A549 (cell line): ENCODE measurements at regions not wholly inside any gene's neighbourhood (a gene's known extent, or its start where the extent isn't known, plus 50 kb on each side); places are given as distances from the start of the nearest gene placed in this dataset.

Experiments
- ATAC-seq, 2 experiments: fragments of 200-7000 bp in 1 of 2; fragments of >200 bp in 1 of 2; cut with Nextera tagmentation in 1 of 2; cut with Tn5 transposase in 1 of 2; 3 replicates each; pipeline versions ENCODE4 v1.8.0 to v1.9.1; 2018 to 2020; ENCODE audit warnings: mild to moderate bottlenecking in 1 of 2, moderate library complexity in 1 of 2
- CTCF ChIA-PET: fragments of 300-600 bp; sonication (Branson Sonifier 250); formaldehyde crosslinking; extraction: SDS; loops from one replicate; lab custom pipeline; 2021; ENCODE audit warnings: antibody characterized with exemption, inconsistent platforms; lab: Yijun Ruan, JAX
- POLR2A ChIA-PET: fragments of 350-600 bp; formaldehyde crosslinking; extraction: SDS; loops from one replicate; lab custom pipeline; 2021; ENCODE audit warnings: antibody characterized with exemption, inconsistent platforms; lab: Yijun Ruan, JAX
- DNase-seq, 2 experiments: peaks; one replicate each; pipeline versions ENCODE4 v3.0.0 to v3.0.0-alpha.2; 2011 to 2016; ENCODE audit warnings: low read depth in 1 of 2, low spot score in 1 of 2
- FAIRE-seq: peaks from 2 replicates; lab custom pipeline; 2011; peaks lifted over from hg19 to GRCh38; lab: Jason Lieb, UNC
- H3K27ac ChIP-seq, 2 experiments: fragments of >200 bp; sonication (Bioruptor Twin); formaldehyde crosslinking; 3 replicates each; pipeline ENCODE4 v1.5.1; 2016 to 2017
- H3K4me1 ChIP-seq: fragments of >200 bp; sonication (Bioruptor Twin); formaldehyde crosslinking; 3 replicates; pipeline ENCODE4 v1.6.1; 2016
- H3K4me2 ChIP-seq: fragments of >200 bp; sonication (Bioruptor Twin); formaldehyde crosslinking; 3 replicates; pipeline ENCODE4 v1.6.1; 2016
- H3K4me3 ChIP-seq: fragments of >200 bp; sonication (Bioruptor Twin); formaldehyde crosslinking; 3 replicates; pipeline ENCODE4 v1.5.1; 2016
- H3K9me3 ChIP-seq: fragments of >200 bp; sonication (Bioruptor Twin); formaldehyde crosslinking; 3 replicates; pipeline ENCODE4 v1.6.1; 2016
- BHLHE40 ChIP-seq: IDR thresholded peaks from 2 replicates; pipeline ENCODE4 v1.6.1; 2012; ENCODE audit warnings: low read depth, low read length, inconsistent platforms
- CBX8 ChIP-seq: fragments of 200-600 bp; sonication (generic); IDR thresholded peaks from 2 replicates; pipeline ENCODE4 v1.6.1; 2016
- CHD2 ChIP-seq: fragments of 150-350 bp; IDR thresholded peaks from 2 replicates; pipeline ENCODE4 v1.6.1; 2014; ENCODE audit warnings: low read length; ENCODE audit not compliant: partially characterized antibody
- EHMT2 ChIP-seq: fragments of 200-600 bp; sonication (generic); IDR thresholded peaks from 2 replicates; pipeline ENCODE4 v1.6.1; 2016; ENCODE audit warnings: antibody characterized with exemption, low read depth, mild to moderate bottlenecking, moderate library complexity
- FOSL2 ChIP-seq, 2 experiments: fragments of 450-650 bp in 1 of 2; fragments of >200 bp in 1 of 2; sonication (Bioruptor Twin) in 1 of 2; formaldehyde crosslinking; IDR thresholded peaks; 2 replicates each; pipeline versions ENCODE4 v1.5.0 to v1.6.1; 2016 to 2020; ENCODE audit warnings: mild to moderate bottlenecking in 1 of 2, moderate library complexity in 1 of 2
- HEYL ChIP-seq: fragments of 250-450 bp; sonication (Bioruptor Pico); IDR thresholded peaks from 2 replicates; pipeline ENCODE4 v1.8.0; 2021; ENCODE audit warnings: mild to moderate bottlenecking, moderate library complexity
- JUN ChIP-seq, 2 experiments: fragments of >200 bp; sonication (Bioruptor Twin); formaldehyde crosslinking; IDR thresholded peaks; 2 replicates in 1 of 2; 3 replicates in 1 of 2; pipeline ENCODE4 v1.6.1; 2016 to 2017
- JUNB ChIP-seq: fragments of >200 bp; sonication (Bioruptor Twin); formaldehyde crosslinking; IDR thresholded peaks from 2 replicates; pipeline ENCODE4 v1.6.1; 2016
- MYC ChIP-seq: IDR thresholded peaks from 2 replicates; pipeline ENCODE4 v1.6.1; 2012; ENCODE audit warnings: mild to moderate bottlenecking, inconsistent platforms, low read length, improper control_type of control experiment, borderline replicate concordance
- NPAS2 ChIP-seq: fragments of 250-450 bp; sonication (Bioruptor Pico); IDR thresholded peaks from 2 replicates; pipeline ENCODE4 v1.8.0; 2022; ENCODE audit warnings: mild to moderate bottlenecking, moderate library complexity, borderline replicate concordance
- PHF8 ChIP-seq: fragments of 200-600 bp; sonication (generic); IDR thresholded peaks from 2 replicates; pipeline ENCODE4 v1.6.1; 2016; ENCODE audit warnings: low read depth, mild to moderate bottlenecking, antibody characterized with exemption, moderate library complexity, borderline replicate concordance
- POLR2A ChIP-seq: IDR thresholded peaks from 2 replicates; pipeline ENCODE4 v1.6.1; 2012; ENCODE audit warnings: mild to moderate bottlenecking, low read length
- RAD21 ChIP-seq, 2 experiments: fragments of >200 bp in 1 of 2; sonication (Bioruptor Twin) in 1 of 2; formaldehyde crosslinking in 1 of 2; IDR thresholded peaks in 1 of 2; conservative IDR thresholded peaks in 1 of 2; 2 replicates in 1 of 2; 3 replicates in 1 of 2; pipeline ENCODE4 v1.6.1; 2012 to 2018; ENCODE audit warnings: inconsistent platforms in 1 of 2
- RNF2 ChIP-seq: fragments of 200-600 bp; sonication (generic); IDR thresholded peaks from 2 replicates; pipeline ENCODE4 v1.6.1; 2016; ENCODE audit warnings: low read depth, mild to moderate bottlenecking, antibody characterized with exemption, moderate library complexity, borderline replicate concordance
- SMC3 ChIP-seq: fragments of >200 bp; sonication (Bioruptor Twin); formaldehyde crosslinking; IDR thresholded peaks from 3 replicates; pipeline ENCODE4 v1.6.1; 2018; ENCODE audit warnings: inconsistent platforms
- WGBS: methylation state at CpG from one replicate; pipeline ENCODE4 v1.1.6; 2017; ENCODE audit errors: missing lambda C conversion rate; 5-methylcytosine and 5-hydroxymethylcytosine counted together
- TF ChIP-seq, protein P1 (sequence below): fragments of >200 bp; sonication (Bioruptor Twin); formaldehyde crosslinking; IDR thresholded peaks from 3 replicates; pipeline ENCODE4 v1.5.1; 2016
- TF ChIP-seq, protein P2 (sequence below): IDR thresholded peaks from 2 replicates; pipeline ENCODE4 v1.6.1; 2012; ENCODE audit warnings: low read depth, borderline replicate concordance
- TF ChIP-seq, protein P3 (sequence below): fragments of 200-600 bp; sonication (generic); IDR thresholded peaks from 2 replicates; pipeline ENCODE4 v1.6.1; 2016; ENCODE audit warnings: antibody characterized with exemption, mild to moderate bottlenecking, moderate library complexity
- TF ChIP-seq, protein P4 (sequence below): fragments of 150-350 bp; IDR thresholded peaks from 2 replicates; pipeline ENCODE4 v1.6.1; 2014; ENCODE audit warnings: low read depth, mild to moderate bottlenecking, low read length

DNA sequence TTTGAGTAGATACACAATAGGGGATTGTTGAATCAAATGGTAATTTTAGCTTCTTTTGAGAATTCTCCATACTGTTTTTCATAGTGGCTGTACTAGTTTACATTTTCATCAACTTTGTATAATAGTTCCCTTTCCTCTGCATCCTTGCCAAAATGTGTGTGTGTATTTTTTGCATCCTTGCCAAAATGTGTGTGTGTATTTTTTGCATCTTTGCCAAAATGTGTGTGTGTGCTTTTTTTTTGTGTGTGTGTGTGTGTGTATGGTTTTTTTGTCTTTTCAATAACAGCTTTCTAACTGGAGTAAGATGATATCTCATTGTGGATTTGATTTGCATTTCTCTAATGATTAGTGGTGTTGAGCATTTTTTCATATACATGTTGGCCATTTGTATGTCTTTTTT, 105.4 kb downstream of the ATP6V1G3 start:
- POLR2A ChIA-PET = no interaction called here
- TF ChIP-seq, protein P1, sequence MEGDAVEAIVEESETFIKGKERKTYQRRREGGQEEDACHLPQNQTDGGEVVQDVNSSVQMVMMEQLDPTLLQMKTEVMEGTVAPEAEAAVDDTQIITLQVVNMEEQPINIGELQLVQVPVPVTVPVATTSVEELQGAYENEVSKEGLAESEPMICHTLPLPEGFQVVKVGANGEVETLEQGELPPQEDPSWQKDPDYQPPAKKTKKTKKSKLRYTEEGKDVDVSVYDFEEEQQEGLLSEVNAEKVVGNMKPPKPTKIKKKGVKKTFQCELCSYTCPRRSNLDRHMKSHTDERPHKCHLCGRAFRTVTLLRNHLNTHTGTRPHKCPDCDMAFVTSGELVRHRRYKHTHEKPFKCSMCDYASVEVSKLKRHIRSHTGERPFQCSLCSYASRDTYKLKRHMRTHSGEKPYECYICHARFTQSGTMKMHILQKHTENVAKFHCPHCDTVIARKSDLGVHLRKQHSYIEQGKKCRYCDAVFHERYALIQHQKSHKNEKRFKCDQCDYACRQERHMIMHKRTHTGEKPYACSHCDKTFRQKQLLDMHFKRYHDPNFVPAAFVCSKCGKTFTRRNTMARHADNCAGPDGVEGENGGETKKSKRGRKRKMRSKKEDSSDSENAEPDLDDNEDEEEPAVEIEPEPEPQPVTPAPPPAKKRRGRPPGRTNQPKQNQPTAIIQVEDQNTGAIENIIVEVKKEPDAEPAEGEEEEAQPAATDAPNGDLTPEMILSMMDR = no peak
- TF ChIP-seq EHMT2 (no peak), JUN (IDR thresholded peaks at IDR 0.05) (no peak), PHF8 (no peak), JUNB (no peak), RNF2 (no peak)
- TF ChIP-seq, protein P2, sequence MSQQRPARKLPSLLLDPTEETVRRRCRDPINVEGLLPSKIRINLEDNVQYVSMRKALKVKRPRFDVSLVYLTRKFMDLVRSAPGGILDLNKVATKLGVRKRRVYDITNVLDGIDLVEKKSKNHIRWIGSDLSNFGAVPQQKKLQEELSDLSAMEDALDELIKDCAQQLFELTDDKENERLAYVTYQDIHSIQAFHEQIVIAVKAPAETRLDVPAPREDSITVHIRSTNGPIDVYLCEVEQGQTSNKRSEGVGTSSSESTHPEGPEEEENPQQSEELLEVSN = no peak
- TF ChIP-seq, protein P3, sequence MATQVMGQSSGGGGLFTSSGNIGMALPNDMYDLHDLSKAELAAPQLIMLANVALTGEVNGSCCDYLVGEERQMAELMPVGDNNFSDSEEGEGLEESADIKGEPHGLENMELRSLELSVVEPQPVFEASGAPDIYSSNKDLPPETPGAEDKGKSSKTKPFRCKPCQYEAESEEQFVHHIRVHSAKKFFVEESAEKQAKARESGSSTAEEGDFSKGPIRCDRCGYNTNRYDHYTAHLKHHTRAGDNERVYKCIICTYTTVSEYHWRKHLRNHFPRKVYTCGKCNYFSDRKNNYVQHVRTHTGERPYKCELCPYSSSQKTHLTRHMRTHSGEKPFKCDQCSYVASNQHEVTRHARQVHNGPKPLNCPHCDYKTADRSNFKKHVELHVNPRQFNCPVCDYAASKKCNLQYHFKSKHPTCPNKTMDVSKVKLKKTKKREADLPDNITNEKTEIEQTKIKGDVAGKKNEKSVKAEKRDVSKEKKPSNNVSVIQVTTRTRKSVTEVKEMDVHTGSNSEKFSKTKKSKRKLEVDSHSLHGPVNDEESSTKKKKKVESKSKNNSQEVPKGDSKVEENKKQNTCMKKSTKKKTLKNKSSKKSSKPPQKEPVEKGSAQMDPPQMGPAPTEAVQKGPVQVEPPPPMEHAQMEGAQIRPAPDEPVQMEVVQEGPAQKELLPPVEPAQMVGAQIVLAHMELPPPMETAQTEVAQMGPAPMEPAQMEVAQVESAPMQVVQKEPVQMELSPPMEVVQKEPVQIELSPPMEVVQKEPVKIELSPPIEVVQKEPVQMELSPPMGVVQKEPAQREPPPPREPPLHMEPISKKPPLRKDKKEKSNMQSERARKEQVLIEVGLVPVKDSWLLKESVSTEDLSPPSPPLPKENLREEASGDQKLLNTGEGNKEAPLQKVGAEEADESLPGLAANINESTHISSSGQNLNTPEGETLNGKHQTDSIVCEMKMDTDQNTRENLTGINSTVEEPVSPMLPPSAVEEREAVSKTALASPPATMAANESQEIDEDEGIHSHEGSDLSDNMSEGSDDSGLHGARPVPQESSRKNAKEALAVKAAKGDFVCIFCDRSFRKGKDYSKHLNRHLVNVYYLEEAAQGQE = no peak

DNA sequence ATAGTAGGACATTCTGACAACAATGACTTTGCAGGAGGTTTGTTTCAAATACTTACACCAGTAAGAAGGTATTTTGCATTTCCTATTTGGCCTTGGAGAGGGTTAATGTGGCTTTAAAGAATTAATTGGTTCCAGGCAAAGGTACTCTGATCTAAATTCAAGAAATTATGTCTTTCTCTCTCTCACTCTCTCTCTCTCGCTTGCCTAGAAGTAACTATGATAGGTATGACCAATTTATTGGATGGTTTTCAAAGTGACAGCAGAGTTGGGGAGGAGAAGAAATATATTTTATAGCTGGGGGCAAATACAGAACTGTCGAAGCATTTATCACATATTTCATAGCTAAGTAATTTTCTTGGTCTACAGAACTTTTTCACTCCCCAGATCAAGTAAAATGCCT, 116.0 kb downstream of the ATP6V1G3 start:
- TF ChIP-seq NPAS2 (no peak), BHLHE40 (no peak), CHD2 (no peak), MYC (no peak), CBX8 (no peak), FOSL2 (IDR thresholded peaks at IDR 0.05) (no peak), FOSL2 (CRISPR knock-in tag; IDR thresholded peaks at IDR 0.05) (no peak), SMC3 (no peak), RAD21 (conservative IDR thresholded peaks at IDR 0.05 in 1 of 2, IDR thresholded peaks at IDR 0.05 in 1 of 2) (no peak), HEYL (no peak), POLR2A (no peak)
- TF ChIP-seq, protein P2 = no peak
- TF ChIP-seq, protein P4, sequence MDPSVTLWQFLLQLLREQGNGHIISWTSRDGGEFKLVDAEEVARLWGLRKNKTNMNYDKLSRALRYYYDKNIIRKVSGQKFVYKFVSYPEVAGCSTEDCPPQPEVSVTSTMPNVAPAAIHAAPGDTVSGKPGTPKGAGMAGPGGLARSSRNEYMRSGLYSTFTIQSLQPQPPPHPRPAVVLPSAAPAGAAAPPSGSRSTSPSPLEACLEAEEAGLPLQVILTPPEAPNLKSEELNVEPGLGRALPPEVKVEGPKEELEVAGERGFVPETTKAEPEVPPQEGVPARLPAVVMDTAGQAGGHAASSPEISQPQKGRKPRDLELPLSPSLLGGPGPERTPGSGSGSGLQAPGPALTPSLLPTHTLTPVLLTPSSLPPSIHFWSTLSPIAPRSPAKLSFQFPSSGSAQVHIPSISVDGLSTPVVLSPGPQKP = no peak
- POLR2A ChIA-PET = no interaction called here
- FAIRE-seq (no peak), ATAC-seq (no peak), DNase-seq (no peak)
- Histone ChIP-seq H3K4me1 (no peaks in the 10 kb centered on the region), H3K4me3 (no peak overlapping the region), H3K9me3 (no peaks in the 10 kb centered on the region), H3K27ac (no peak overlapping the region), H3K4me2 (no peak overlapping the region)
- CTCF ChIA-PET = interaction anchor here (0.6 kb wide), 1 partner anchor 218 kb away, joined by 3 read pairs; no protein-coding TSS in a partner anchor
- WGBS = 58% methylated on average over 2 of the region's 2 CpGs

More for the DNA sequence above, 105.4 kb downstream of the ATP6V1G3 start:
- H3K9me3 ChIP-seq = peaks cover 3% of the 10 kb centered on the region; the same call in 1 of the 3 replicates
- DNase-seq (no peak), FAIRE-seq (no peak), ATAC-seq (no peak)
- CTCF ChIA-PET = no interaction called here
- H3K27ac ChIP-seq = no peak overlapping the region
- no peaks in the 10 kb centered on the region for H3K4me1 ChIP-seq
- H3K4me3 ChIP-seq = no peak overlapping the region
- H3K4me2 ChIP-seq = no peak overlapping the region
